BE2C (cell line): ENCODE measurements at regions not wholly inside any gene's neighbourhood (a gene's known extent, or its start where the extent isn't known, plus 50 kb on each side); places are given as distances from the start of the nearest gene placed in this dataset.
"Not testable (repeated sequence)": the region's sequence is repeated elsewhere in the genome, so short reads cannot be mapped to it uniquely, and the experiment has no call there.

ENCODE experiments used
- DNase-seq: peaks from one replicate; pipeline ENCODE4 v3.0.0-alpha.2; 2020
- H3K27me3 ChIP-seq: fragments of 250-450 bp; sonication (Bioruptor Pico); 2 replicates; pipeline ENCODE4 v1.5.1; 2020; ENCODE audit warnings: mild to moderate bottlenecking
- H3K36me3 ChIP-seq: fragments of 250-450 bp; sonication (Bioruptor Pico); 2 replicates; pipeline ENCODE4 v1.5.1; 2020; ENCODE audit warnings: mild to moderate bottlenecking
- H3K4me1 ChIP-seq: fragments of 250-450 bp; sonication (Bioruptor Pico); 2 replicates; pipeline ENCODE4 v1.5.1; 2020
- H3K4me3 ChIP-seq: 2 replicates; pipeline ENCODE4 v1.5.1; 2011; ENCODE audit warnings: low read depth, low read length
- H3K9me3 ChIP-seq: fragments of 250-450 bp; sonication (Bioruptor Pico); 2 replicates; pipeline ENCODE4 v1.5.1; 2020
- TF ChIP-seq, protein P1 (sequence below): IDR thresholded peaks from 2 replicates; pipeline ENCODE4 v1.5.1; 2012; ENCODE audit warnings: mild to moderate bottlenecking, low read depth, low read length

DNA sequence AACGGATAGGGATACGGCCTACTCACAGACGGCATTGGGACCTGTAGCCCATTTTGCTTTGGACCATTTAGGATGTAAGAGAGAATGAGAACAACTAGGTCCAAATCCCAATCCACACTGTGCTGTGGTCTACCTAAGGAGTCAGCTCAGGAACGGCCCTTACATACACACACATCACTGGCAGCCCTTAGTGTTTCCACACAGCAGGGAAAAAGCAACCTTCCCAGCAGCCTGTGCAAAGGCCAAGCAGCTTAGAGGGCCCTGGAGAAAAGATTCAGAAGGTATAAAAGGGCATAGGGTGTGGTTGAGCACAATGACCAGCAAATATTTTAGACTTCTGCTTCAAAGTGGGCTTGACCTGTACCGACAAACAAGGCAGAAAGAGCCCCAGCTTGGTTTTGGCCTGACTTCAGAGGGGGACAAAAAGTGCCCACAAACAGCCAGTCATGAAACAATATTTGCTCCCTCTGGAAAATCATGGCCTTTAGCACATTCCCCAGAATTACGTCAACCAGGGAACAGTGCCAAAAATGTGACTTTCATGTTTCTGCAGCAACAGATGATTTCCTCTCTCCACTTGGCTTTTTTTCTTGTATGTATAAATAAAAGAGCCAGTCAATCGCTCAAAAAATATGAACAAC is 359.5 kb upstream of the FGF16 start:
- Histone ChIP-seq H3K9me3 (no peaks in the 10 kb centered on the region), H3K27me3 (no peaks in the 10 kb centered on the region), H3K36me3 (no peaks in the 10 kb centered on the region), H3K4me3 (no peak overlapping the region), H3K4me1 (no peaks in the 10 kb centered on the region)
- TF ChIP-seq, protein P1, sequence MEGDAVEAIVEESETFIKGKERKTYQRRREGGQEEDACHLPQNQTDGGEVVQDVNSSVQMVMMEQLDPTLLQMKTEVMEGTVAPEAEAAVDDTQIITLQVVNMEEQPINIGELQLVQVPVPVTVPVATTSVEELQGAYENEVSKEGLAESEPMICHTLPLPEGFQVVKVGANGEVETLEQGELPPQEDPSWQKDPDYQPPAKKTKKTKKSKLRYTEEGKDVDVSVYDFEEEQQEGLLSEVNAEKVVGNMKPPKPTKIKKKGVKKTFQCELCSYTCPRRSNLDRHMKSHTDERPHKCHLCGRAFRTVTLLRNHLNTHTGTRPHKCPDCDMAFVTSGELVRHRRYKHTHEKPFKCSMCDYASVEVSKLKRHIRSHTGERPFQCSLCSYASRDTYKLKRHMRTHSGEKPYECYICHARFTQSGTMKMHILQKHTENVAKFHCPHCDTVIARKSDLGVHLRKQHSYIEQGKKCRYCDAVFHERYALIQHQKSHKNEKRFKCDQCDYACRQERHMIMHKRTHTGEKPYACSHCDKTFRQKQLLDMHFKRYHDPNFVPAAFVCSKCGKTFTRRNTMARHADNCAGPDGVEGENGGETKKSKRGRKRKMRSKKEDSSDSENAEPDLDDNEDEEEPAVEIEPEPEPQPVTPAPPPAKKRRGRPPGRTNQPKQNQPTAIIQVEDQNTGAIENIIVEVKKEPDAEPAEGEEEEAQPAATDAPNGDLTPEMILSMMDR, result no peak
- DNase-seq, result no peak

DNA sequence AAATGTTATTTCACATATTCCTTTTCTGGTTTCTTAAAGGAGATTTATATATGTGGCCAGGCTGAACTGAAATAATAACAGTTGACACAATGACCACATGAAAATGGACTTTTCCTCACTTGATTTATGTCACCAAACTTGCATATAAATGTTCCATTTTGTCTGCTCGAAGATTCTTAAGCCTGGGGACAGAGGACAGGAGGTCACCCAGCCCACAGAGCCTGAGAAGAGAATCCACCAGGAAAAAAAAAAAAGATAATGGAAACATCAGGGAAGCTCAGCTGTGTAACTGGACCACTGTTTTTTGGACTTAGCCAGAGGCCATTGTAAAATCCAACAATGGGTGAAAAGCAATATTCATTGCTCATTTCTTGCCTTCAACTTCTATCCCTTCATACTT is 359.0 kb upstream of the FGF16 start:
- TF ChIP-seq, protein P1, result no peak
- Histone ChIP-seq H3K9me3 (no peaks in the 10 kb centered on the region), H3K4me3 (no peak overlapping the region), H3K27me3 (no peaks in the 10 kb centered on the region), H3K4me1 (no peaks in the 10 kb centered on the region), H3K36me3 (no peaks in the 10 kb centered on the region)
- DNase-seq, result no peak

DNA sequence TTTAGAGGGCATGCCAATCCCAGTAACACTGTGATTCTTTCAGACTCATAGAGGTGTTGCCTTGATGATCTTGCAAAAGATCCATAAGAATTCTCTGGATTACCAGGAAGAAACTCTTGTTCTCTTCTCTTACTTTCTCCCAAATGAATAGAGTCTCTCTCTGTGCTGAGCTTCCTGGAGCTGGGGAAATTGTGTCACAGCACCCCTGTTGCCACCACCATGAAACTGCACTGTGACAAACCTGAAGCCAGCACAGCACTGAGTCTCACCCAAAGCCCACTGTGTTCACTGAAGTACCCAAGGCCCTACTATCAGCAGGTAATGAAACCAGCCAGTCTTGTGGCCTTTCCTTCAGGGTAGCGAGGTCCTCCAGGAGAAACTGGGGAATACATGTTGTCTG is 332.7 kb upstream of the FGF16 start:
- TF ChIP-seq, protein P1, result no peak
- Histone ChIP-seq H3K4me3 (no peak overlapping the region), H3K27me3 (no peaks in the 10 kb centered on the region), H3K4me1 (no peaks in the 10 kb centered on the region), H3K9me3 (no peaks in the 10 kb centered on the region), H3K36me3 (no peaks in the 10 kb centered on the region)
- DNase-seq, result no peak

DNA sequence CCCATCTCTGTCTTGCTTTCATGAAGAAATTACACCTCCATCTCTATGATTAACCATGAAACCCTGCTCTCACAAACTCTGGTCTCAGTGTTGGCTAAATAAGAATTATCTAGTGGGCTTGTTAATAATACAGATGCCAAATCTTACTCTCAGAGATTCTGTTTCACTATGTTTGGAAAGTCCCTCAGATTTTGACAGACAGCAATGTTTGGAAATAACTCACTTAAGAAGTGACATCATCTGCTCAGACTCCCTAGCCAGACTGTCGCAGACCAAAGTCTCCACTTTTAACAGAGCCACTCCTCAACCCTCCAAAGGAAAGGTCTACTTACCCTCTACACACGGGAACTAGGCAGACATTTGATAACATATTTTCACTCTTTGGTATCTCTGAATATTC is 328.5 kb upstream of the FGF16 start:
- no peaks in the 10 kb centered on the region for H3K36me3 ChIP-seq
- no peak for DNase-seq
- TF ChIP-seq, protein P1, result no peak
- no peaks in the 10 kb centered on the region for H3K4me1 ChIP-seq
- no peaks in the 10 kb centered on the region for H3K27me3 ChIP-seq
- no peaks in the 10 kb centered on the region for H3K9me3 ChIP-seq
- no peak overlapping the region for H3K4me3 ChIP-seq

DNA sequence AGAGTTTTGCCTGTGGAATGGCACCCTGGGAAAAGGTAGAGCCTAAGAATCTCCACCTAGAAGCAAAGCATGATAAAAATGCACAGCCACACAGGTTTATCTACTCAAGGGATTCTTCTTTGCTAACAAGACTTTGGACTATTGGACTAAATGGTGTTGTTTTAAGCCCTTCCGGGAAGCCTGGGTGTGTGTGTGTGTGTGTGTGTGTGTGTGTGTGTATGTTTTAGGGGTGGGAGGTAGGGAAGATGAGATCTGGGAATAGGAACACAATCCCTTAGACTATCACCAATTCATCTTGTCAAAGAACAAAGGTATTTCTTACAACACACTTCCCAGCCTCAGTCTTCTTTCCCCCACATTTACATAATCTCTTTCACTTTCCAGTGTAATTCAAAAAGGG is 327.5 kb upstream of the FGF16 start:
- H3K9me3 ChIP-seq, result no peaks in the 10 kb centered on the region

DNA sequence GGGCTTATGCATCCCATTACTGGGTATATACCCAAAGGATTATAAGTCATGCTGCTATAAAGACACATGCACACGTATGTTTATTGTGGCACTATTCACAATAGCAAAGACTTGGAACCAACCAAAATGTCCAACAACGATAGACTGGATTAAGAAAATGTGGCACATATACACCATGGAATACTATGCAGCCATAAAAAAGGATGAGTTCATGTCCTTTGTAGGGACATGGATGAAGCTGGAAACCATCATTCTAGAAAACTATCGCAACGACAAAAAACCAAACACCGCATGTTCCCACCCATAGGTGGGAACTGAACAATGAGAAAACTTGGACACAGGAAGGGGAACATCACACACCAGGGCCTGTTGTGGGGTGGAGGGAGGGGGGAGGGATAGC is 323.3 kb upstream of the FGF16 start:
- not testable (repeated sequence) for DNase-seq, H3K4me1 ChIP-seq, H3K4me3 ChIP-seq, H3K9me3 ChIP-seq, H3K36me3 ChIP-seq, H3K27me3 ChIP-seq

More for the DNA sequence above, 327.5 kb upstream of the FGF16 start:
- no peak overlapping the region for H3K4me3 ChIP-seq
- no peak for DNase-seq
- TF ChIP-seq, protein P1, result no peak
- no peaks in the 10 kb centered on the region for H3K4me1 ChIP-seq
- H3K36me3 ChIP-seq, result no peaks in the 10 kb centered on the region
- H3K27me3 ChIP-seq, result no peaks in the 10 kb centered on the region

DNA sequence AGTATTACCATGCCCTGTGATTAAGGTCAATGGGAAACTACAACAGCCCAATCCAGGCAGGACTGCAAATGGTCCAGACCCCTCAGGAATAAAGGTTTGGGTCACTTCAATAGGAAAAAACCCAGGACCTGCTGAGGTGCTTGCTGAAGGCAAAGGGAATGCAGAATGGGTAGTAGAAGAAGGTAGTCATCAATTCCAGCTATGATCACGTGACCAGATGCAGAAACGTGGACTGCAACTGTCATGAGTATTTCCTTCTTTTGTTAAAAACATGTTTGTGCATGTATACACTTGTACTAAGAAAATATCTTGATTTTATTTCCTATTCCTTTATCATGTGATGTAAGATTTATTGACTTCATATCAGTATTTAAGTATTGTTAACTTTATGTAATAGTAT is 319.6 kb upstream of the FGF16 start:
- not testable (repeated sequence) for H3K4me1 ChIP-seq, H3K27me3 ChIP-seq, H3K36me3 ChIP-seq, H3K4me3 ChIP-seq, DNase-seq, H3K9me3 ChIP-seq
